HG02943 (cell line): ENCODE measurements at regions not wholly inside any gene's neighbourhood (a gene's known extent, or its start where the extent isn't known, plus 50 kb on each side); places are given as distances from the start of the nearest gene placed in this dataset.
"Not testable (repeated sequence)": the region's sequence is repeated elsewhere in the genome, so short reads cannot be mapped to it uniquely, and the experiment has no call there.

Experiments
- ATAC-seq: cut with Tn5 transposase; IDR thresholded peaks from one replicate; pipeline ENCODE4 v1.9.1; 2021; ENCODE audit warnings: mild to moderate bottlenecking, low read depth, moderate library complexity; ENCODE audit not compliant: unreplicated experiment

GRCh38 chr10:28387140-28387539, 84.3 kb upstream of the MPP7 start:
- no peak for ATAC-seq

- ATAC-seq, result no peak
These were observed 88.4 kb upstream of the MPP7 start for GRCh38 chr10:28391283-28391682.

GRCh38 chr10:28393956-28394568, 91.2 kb upstream of the MPP7 start:
- ATAC-seq, result peak; percentile 59

- no peak for ATAC-seq
These were observed 93.5 kb upstream of the MPP7 start for GRCh38 chr10:28396331-28396730.

GRCh38 chr10:28397229-28397628, 94.4 kb upstream of the MPP7 start:
- ATAC-seq, result no peak

- no peak for ATAC-seq
These were observed 97.3 kb upstream of the MPP7 start for GRCh38 chr10:28400176-28400575.

- ATAC-seq, result no peak
These were observed 97.8 kb upstream of the MPP7 start for GRCh38 chr10:28400681-28401080.

GRCh38 chr10:28402611-28403073, 99.8 kb upstream of the MPP7 start:
- ATAC-seq, result not testable (repeated sequence)

- ATAC-seq, result no peak
These were observed 100.2 kb upstream of the MPP7 start for GRCh38 chr10:28403090-28403489.

- no peak for ATAC-seq
These were observed 105.4 kb upstream of the MPP7 start for GRCh38 chr10:28408237-28408777.

- ATAC-seq, result no peak
These were observed 107.7 kb upstream of the MPP7 start for GRCh38 chr10:28410420-28411135.

- no peak for ATAC-seq
These were observed 108.2 kb upstream of the MPP7 start for GRCh38 chr10:28411136-28411460.

GRCh38 chr10:28411648-28412047, 108.8 kb upstream of the MPP7 start:
- ATAC-seq, result no peak

GRCh38 chr10:28418069-28418468, 114.8 kb upstream of the WAC start:
- no peak for ATAC-seq

- ATAC-seq, result no peak
These were observed 107.5 kb upstream of the WAC start for GRCh38 chr10:28425422-28425821.

- no peak for ATAC-seq
These were observed 106.3 kb upstream of the WAC start for GRCh38 chr10:28426392-28427159.

- ATAC-seq, result no peak
These were observed 105.5 kb upstream of the WAC start for GRCh38 chr10:28427376-28427775.

- no peak for ATAC-seq
These were observed 103.9 kb upstream of the WAC start for GRCh38 chr10:28429045-28429444.

- ATAC-seq, result no peak
These were observed 103.2 kb upstream of the WAC start for GRCh38 chr10:28429573-28430216.

- ATAC-seq, result no peak
These were observed 101.8 kb upstream of the WAC start for GRCh38 chr10:28431139-28431538.

- no peak for ATAC-seq
These were observed 100.7 kb upstream of the WAC start for GRCh38 chr10:28432210-28432676.
